ES-I3 (cell line): ENCODE measurements at regions not wholly inside any gene's neighbourhood (a gene's known extent, or its start where the extent isn't known, plus 50 kb on each side); places are given as distances from the start of the nearest gene placed in this dataset.

Experiments used
- H3K36me3 ChIP-seq: 2 replicates; pipeline ENCODE4 v1.6.1; 2013; ENCODE audit warnings: mild to moderate bottlenecking, low read length, control low read depth, moderate library complexity; ENCODE audit not compliant: insufficient read depth
- H3K4me1 ChIP-seq: 2 replicates; pipeline ENCODE4 v1.6.1; 2013; ENCODE audit warnings: mild to moderate bottlenecking, control low read depth, low read length; ENCODE audit not compliant: insufficient read depth
- H3K9ac ChIP-seq: 2 replicates; pipeline ENCODE4 v1.6.1; 2013; ENCODE audit warnings: low read depth, mild to moderate bottlenecking, low read length, moderate library complexity
- H3K9me3 ChIP-seq: 2 replicates; pipeline ENCODE4 v1.6.1; 2013; ENCODE audit warnings: mild to moderate bottlenecking, low read length, moderate library complexity; ENCODE audit not compliant: control insufficient read depth, insufficient read depth

GRCh38 chr2:196224756-196225155 is 53.4 kb upstream of the STK17B start:
- no peaks in the 10 kb centered on the region for H3K36me3 ChIP-seq
- no peaks in the 10 kb centered on the region for H3K9me3 ChIP-seq
- no peaks in the 10 kb centered on the region for H3K4me1 ChIP-seq
- H3K9ac ChIP-seq = no peak overlapping the region

GRCh38 chr2:196225213-196225612 is 53.8 kb upstream of the STK17B start:
- H3K9ac ChIP-seq = no peak overlapping the region
- no peaks in the 10 kb centered on the region for H3K4me1 ChIP-seq
- no peaks in the 10 kb centered on the region for H3K36me3 ChIP-seq
- no peaks in the 10 kb centered on the region for H3K9me3 ChIP-seq

- Histone ChIP-seq H3K4me1 (no peaks in the 10 kb centered on the region), H3K9ac (no peak overlapping the region), H3K9me3 (no peaks in the 10 kb centered on the region), H3K36me3 (no peaks in the 10 kb centered on the region)
Measured at GRCh38 chr2:196226058-196226706, 54.8 kb upstream of the STK17B start.

GRCh38 chr2:196226707-196227065 is 55.3 kb upstream of the STK17B start:
- no peaks in the 10 kb centered on the region for H3K4me1 ChIP-seq
- H3K9ac ChIP-seq = no peak overlapping the region
- H3K36me3 ChIP-seq = no peaks in the 10 kb centered on the region
- H3K9me3 ChIP-seq = no peaks in the 10 kb centered on the region

GRCh38 chr2:196229013-196229412 is 57.6 kb upstream of the STK17B start:
- Histone ChIP-seq H3K9ac (no peak overlapping the region), H3K36me3 (no peaks in the 10 kb centered on the region), H3K4me1 (no peaks in the 10 kb centered on the region), H3K9me3 (no peaks in the 10 kb centered on the region)

GRCh38 chr2:196230061-196230854 is 58.9 kb upstream of the STK17B start:
- H3K4me1 ChIP-seq = no peaks in the 10 kb centered on the region
- no peaks in the 10 kb centered on the region for H3K9me3 ChIP-seq
- no peaks in the 10 kb centered on the region for H3K36me3 ChIP-seq
- H3K9ac ChIP-seq = no peak overlapping the region

GRCh38 chr2:196233021-196233804 is 61.8 kb upstream of the STK17B start:
- no peaks in the 10 kb centered on the region for H3K4me1 ChIP-seq
- no peaks in the 10 kb centered on the region for H3K36me3 ChIP-seq
- H3K9ac ChIP-seq = no peak overlapping the region
- H3K9me3 ChIP-seq = no peaks in the 10 kb centered on the region

GRCh38 chr2:196233805-196234475 is 62.6 kb upstream of the STK17B start:
- no peaks in the 10 kb centered on the region for H3K9me3 ChIP-seq
- H3K9ac ChIP-seq = no peak overlapping the region
- H3K36me3 ChIP-seq = no peaks in the 10 kb centered on the region
- no peaks in the 10 kb centered on the region for H3K4me1 ChIP-seq

GRCh38 chr2:196234672-196235071 is 63.3 kb upstream of the STK17B start:
- no peaks in the 10 kb centered on the region for H3K9me3 ChIP-seq
- no peak overlapping the region for H3K9ac ChIP-seq
- H3K4me1 ChIP-seq = no peaks in the 10 kb centered on the region
- no peaks in the 10 kb centered on the region for H3K36me3 ChIP-seq

GRCh38 chr2:196238836-196239380 is 67.5 kb upstream of the STK17B start:
- Histone ChIP-seq H3K36me3 (no peaks in the 10 kb centered on the region), H3K4me1 (no peaks in the 10 kb centered on the region), H3K9ac (no peak overlapping the region), H3K9me3 (no peaks in the 10 kb centered on the region)

GRCh38 chr2:196239622-196240587 is 68.5 kb upstream of the STK17B start:
- no peaks in the 10 kb centered on the region for H3K36me3 ChIP-seq
- H3K9ac ChIP-seq = no peak overlapping the region
- no peaks in the 10 kb centered on the region for H3K4me1 ChIP-seq
- no peaks in the 10 kb centered on the region for H3K9me3 ChIP-seq

- Histone ChIP-seq H3K9me3 (no peaks in the 10 kb centered on the region), H3K9ac (no peak overlapping the region), H3K36me3 (no peaks in the 10 kb centered on the region), H3K4me1 (no peaks in the 10 kb centered on the region)
Measured at GRCh38 chr2:196241175-196241574, 69.8 kb upstream of the STK17B start.

GRCh38 chr2:196242131-196242620 is 70.8 kb upstream of the STK17B start:
- Histone ChIP-seq H3K4me1 (no peaks in the 10 kb centered on the region), H3K9ac (no peak overlapping the region), H3K9me3 (no peaks in the 10 kb centered on the region), H3K36me3 (no peaks in the 10 kb centered on the region)
